ENCODE measurements at regions not wholly inside any gene's neighbourhood (a gene's known extent, or its start where the extent isn't known, plus 50 kb on each side); places are given as distances from the start of the nearest gene placed in this dataset.

GRCh38 chr4:31097999-31098398 is 377.8 kb downstream of the PCDH7 start:
- no peak for DNase-seq (ENCODE audit: low read depth)
- H3K4me3 ChIP-seq (ENCODE audit: low read depth, low read length) = no peak overlapping the region
- TF ChIP-seq CTCF (conservative IDR thresholded peaks at IDR 0.05; ENCODE audit: low read depth, low read length) = no peak

DNA sequence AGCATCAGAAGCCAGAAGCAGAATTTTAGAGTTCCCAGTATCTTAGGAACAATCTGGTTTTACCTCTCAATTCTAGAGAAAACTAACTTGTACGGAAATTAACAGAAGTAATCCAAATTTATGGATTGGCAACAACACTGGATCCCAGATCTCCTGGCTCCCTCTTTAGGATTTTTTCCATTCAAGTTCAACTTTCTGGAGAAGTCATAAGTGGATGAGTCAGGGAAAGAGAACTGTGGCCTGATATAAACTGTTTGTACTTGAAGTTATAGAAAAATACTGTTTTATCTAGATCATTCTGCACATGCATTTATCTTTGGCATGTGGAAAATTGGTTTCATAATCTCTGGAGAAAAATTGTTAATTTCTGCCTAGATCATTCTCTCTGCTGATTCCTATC is 380.4 kb downstream of the PCDH7 start:
- H3K4me3 ChIP-seq (ENCODE audit: low read depth, low read length) = no peak overlapping the region
- no peak for DNase-seq (ENCODE audit: low read depth)
- TF ChIP-seq CTCF (conservative IDR thresholded peaks at IDR 0.05; ENCODE audit: low read depth, low read length) = no peak

DNA sequence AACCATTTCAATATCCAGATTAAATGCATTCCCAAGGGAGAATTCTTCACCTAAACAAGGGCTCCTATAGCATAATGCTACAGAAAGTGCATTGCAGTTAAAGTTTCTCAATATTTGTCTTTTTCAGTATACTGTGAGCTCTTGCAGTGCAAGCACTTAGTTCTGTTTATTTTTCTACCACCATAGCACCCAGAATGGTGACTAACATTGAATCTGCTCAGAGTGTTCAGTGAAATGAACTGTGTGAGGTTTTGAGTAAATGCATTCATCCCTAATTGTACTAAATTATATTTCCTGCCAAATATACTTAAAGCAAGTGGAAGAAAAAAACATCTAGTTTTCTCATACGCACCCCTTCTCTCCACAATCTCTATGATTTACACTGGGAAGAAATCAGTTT is 383.9 kb downstream of the PCDH7 start:
- no peak for TF ChIP-seq CTCF (conservative IDR thresholded peaks at IDR 0.05; ENCODE audit: low read depth, low read length)
- H3K4me3 ChIP-seq (ENCODE audit: low read depth, low read length) = no peak overlapping the region
- no peak for DNase-seq (ENCODE audit: low read depth)

GRCh38 chr4:31104577-31104976 is 384.4 kb downstream of the PCDH7 start:
- no peak for DNase-seq (ENCODE audit: low read depth)
- no peak for TF ChIP-seq CTCF (conservative IDR thresholded peaks at IDR 0.05; ENCODE audit: low read depth, low read length)
- H3K4me3 ChIP-seq (ENCODE audit: low read depth, low read length) = no peak overlapping the region

DNA sequence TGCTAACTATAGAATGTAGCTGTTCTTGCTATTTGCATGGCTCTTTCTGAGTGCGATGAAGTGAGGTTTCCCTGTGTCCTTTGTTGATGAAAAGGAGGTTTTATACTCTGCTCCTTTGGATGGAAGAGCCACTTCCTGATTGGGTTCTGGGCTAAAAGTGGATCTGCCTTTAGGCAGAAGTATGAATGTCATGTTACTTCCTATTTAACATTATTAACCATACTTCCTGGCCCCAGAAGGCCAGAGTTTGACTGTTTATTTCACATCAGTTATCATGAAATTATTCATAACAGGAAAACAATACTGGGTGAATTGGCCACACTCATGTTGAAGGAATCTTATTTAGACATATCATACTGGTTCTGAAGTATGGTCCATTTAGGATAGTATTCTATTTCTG is 386.2 kb downstream of the PCDH7 start:
- TF ChIP-seq CTCF (conservative IDR thresholded peaks at IDR 0.05; ENCODE audit: low read depth, low read length) = no peak
- no peak overlapping the region for H3K4me3 ChIP-seq (ENCODE audit: low read depth, low read length)
- no peak for DNase-seq (ENCODE audit: low read depth)

GRCh38 chr4:31107362-31107761 is 387.2 kb downstream of the PCDH7 start:
- no peak overlapping the region for H3K4me3 ChIP-seq (ENCODE audit: low read depth, low read length)
- no peak for TF ChIP-seq CTCF (conservative IDR thresholded peaks at IDR 0.05; ENCODE audit: low read depth, low read length)
- DNase-seq (ENCODE audit: low read depth) = no peak

DNA sequence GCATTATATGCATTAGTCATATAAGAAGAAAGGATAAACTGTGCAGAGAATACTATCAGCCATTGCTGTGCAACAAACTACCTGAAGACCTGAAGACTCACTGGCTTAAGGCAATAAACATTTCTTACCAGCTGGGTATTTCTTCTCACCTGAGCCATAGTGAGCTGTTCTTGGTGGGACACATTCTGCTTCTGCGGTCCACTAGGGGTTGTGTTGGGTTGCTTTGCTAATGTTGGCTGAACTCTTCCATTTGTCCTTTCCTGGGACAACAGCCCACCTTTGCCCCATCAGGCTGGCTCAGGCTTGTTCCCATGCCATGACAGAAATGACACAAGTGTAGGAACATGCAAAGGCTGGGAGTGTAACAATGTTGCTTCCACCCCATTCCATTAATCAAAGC is 388.6 kb downstream of the PCDH7 start:
- no peak overlapping the region for H3K4me3 ChIP-seq (ENCODE audit: low read depth, low read length)
- TF ChIP-seq CTCF (conservative IDR thresholded peaks at IDR 0.05; ENCODE audit: low read depth, low read length) = no peak
- no peak for DNase-seq (ENCODE audit: low read depth)
